ENCODE measurements at regions not wholly inside any gene's neighbourhood (a gene's known extent, or its start where the extent isn't known, plus 50 kb on each side); places are given as distances from the start of the nearest gene placed in this dataset.

DNA sequence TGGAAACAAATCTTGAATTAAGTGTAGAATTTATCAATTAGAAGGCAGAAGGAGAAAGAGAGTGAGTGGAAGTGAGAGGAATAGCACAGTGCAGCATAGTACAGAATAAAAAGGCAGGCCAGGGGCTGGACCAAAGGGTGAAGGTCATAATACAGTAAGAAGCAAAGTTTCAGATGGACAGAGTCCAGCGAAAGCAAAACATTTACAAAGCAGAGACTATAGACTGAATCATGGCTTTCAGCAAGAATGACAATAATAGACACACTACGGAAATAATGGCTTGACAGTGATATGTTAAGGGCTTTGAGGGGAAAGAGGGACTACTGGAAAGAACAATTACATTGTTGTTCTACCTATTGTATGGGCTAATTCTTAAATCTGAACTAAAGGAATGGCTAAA, 249.0 kb upstream of the CHD1 start:
- 95% methylated on average over 2 of the region's 2 CpGs; no CpG with 5 or more reads in 1 of the 2 experiments for WGBS, 2 experiments (ENCODE audit: extremely low coverage in 1 of 2, insufficient coverage in 1 of 2, insufficient read length in 1 of 2, insufficient replicate concordance in 2 of 2, low coverage in 1 of 2, low lambda C conversion rate in 2 of 2, missing lambda C conversion rate in 1 of 2)
- no peaks in the 10 kb centered on the region for H3K4me1 ChIP-seq (replicated peaks in 1 of 4; ENCODE audit: control insufficient read depth in 3 of 4, insufficient read depth in 4 of 4, low read length in 3 of 4)
- H3K4me2 ChIP-seq (ENCODE audit: insufficient read depth in 1 of 2, low read depth in 2 of 2, low read length in 2 of 2): no peak overlapping the region
- ChIA-PET POLR2A (ENCODE audit: partially characterized antibody) (no interaction called here), CTCF (ENCODE audit: partially characterized antibody) (no interaction called here)
- no peak overlapping the region for H2BK5ac ChIP-seq (ENCODE audit: low read depth, low read length)
- H2BK120ac ChIP-seq (replicated peaks; ENCODE audit: low read depth, low read length): no peak overlapping the region
- no peak overlapping the region for H4K5ac ChIP-seq (ENCODE audit: insufficient read length, low read depth, low read length)
- H3K27ac ChIP-seq (ENCODE audit: low read depth, low read length): no peak overlapping the region
- H3K18ac ChIP-seq (ENCODE audit: extremely low read depth, low read length): no peak overlapping the region
- no peak overlapping the region for H2BK15ac ChIP-seq (ENCODE audit: low read length)
- DNase-seq (ENCODE audit: low read depth in 1 of 2, low spot score in 2 of 2): no peak
- H3K36me3 ChIP-seq (ENCODE audit: control insufficient read depth in 2 of 4, insufficient read depth in 4 of 4, low read length in 3 of 4): no peaks in the 10 kb centered on the region
- no peak overlapping the region for H2BK20ac ChIP-seq (ENCODE audit: low read length)
- FAIRE-seq: no peak
- H3K79me2 ChIP-seq (ENCODE audit: control insufficient read depth in 1 of 2, insufficient read depth in 2 of 2, low read length in 2 of 2): no peaks in the 10 kb centered on the region
- no peak overlapping the region for H4K91ac ChIP-seq (replicated peaks; ENCODE audit: insufficient read length, low read length)
- H3K9ac ChIP-seq (replicated peaks in 1 of 4; ENCODE audit: extremely low read depth in 1 of 4, low read depth in 3 of 4, low read length in 3 of 4): no peak overlapping the region
- no peaks in the 10 kb centered on the region for H4K20me1 ChIP-seq (replicated peaks in 1 of 2; ENCODE audit: control insufficient read depth in 1 of 2, insufficient read depth in 2 of 2, low read length in 2 of 2)
- H3K4ac ChIP-seq (replicated peaks; ENCODE audit: insufficient read length, low read depth, low read length): no peak overlapping the region
- TF ChIP-seq SP2 (IDR thresholded peaks at IDR 0.05; ENCODE audit: low read length): no peak
- TF ChIP-seq NRF1 (IDR thresholded peaks at IDR 0.05; ENCODE audit: low read depth, low read length): no peak
- TF ChIP-seq TCF12 (IDR thresholded peaks at IDR 0.05; ENCODE audit: low read depth, low read length): no peak
- TF ChIP-seq NANOG (IDR thresholded peaks at IDR 0.05; ENCODE audit: insufficient read depth, low read depth, low read length, poor library complexity, severe bottlenecking): no peak
- TF ChIP-seq RBBP5 (IDR thresholded peaks at IDR 0.05; ENCODE audit: borderline replicate concordance, low read depth, low read length): no peak
- TF ChIP-seq EZH2 (IDR thresholded peaks at IDR 0.05; ENCODE audit: low read depth, low read length, severe bottlenecking): no peak
- TF ChIP-seq GTF2F1 (IDR thresholded peaks at IDR 0.05; ENCODE audit: borderline replicate concordance, low read depth, low read length): no peak
- TF ChIP-seq CHD1 (IDR thresholded peaks at IDR 0.05; ENCODE audit: low read depth, low read length): no peak
- no peak for TF ChIP-seq SIRT6 (IDR thresholded peaks at IDR 0.05; ENCODE audit: low read length)
- TF ChIP-seq YY1 (IDR thresholded peaks at IDR 0.05; ENCODE audit: low read depth, low read length): no peak
- no peak for TF ChIP-seq CBX5 (IDR thresholded peaks at IDR 0.05; ENCODE audit: low read depth, low read length)
- no peak for TF ChIP-seq KDM5A (IDR thresholded peaks at IDR 0.05; ENCODE audit: low read length)
- no peak for TF ChIP-seq FOSL1 (IDR thresholded peaks at IDR 0.05; ENCODE audit: insufficient read depth, low read depth, low read length)
- no peak overlapping the region for H2AFZ ChIP-seq (ENCODE audit: low read length)
- no peaks in the 10 kb centered on the region for H3K9me3 ChIP-seq (ENCODE audit: insufficient read depth in 2 of 2, low read depth in 1 of 2, low read length in 1 of 2)
- no peaks in the 10 kb centered on the region for H3K79me1 ChIP-seq (ENCODE audit: low read depth, low read length)
- H4K8ac ChIP-seq (ENCODE audit: extremely low read depth, insufficient read depth, low read length): no peak overlapping the region
- no peak overlapping the region for H3K56ac ChIP-seq (replicated peaks; ENCODE audit: insufficient read length, low read depth, low read length)
- H3K23ac ChIP-seq (ENCODE audit: insufficient read length): no peak overlapping the region
- no peak overlapping the region for H2BK12ac ChIP-seq (ENCODE audit: low read depth, low read length)
- H3K23me2 ChIP-seq (ENCODE audit: low read depth, low read length): no peaks in the 10 kb centered on the region
- no peaks in the 10 kb centered on the region for H3K27me3 ChIP-seq (replicated peaks in 1 of 4; ENCODE audit: control insufficient read depth in 3 of 4, extremely low read depth in 1 of 4, insufficient read depth in 3 of 4, low read length in 3 of 4)
- no peak overlapping the region for H2AK5ac ChIP-seq (ENCODE audit: low read depth, low read length)
- H3K14ac ChIP-seq (ENCODE audit: insufficient read length): no peak overlapping the region
- no peak overlapping the region for H3K4me3 ChIP-seq (ENCODE audit: extremely low read depth in 1 of 4, insufficient read depth in 2 of 4, low read depth in 3 of 4, low read length in 4 of 4)

Data from H1 (cell line).